AG08395 (cell line): ENCODE measurements at regions not wholly inside any gene's neighbourhood (a gene's known extent, or its start where the extent isn't known, plus 50 kb on each side); places are given as distances from the start of the nearest gene placed in this dataset.
"Not testable (repeated sequence)": the region's sequence is repeated elsewhere in the genome, so short reads cannot be mapped to it uniquely, and the experiment has no call there.

Experiments
- DNase-seq: peaks from one replicate; pipeline ENCODE4 v3.0.0; 2012; ENCODE audit warnings: mixed read lengths, low spot score

DNA sequence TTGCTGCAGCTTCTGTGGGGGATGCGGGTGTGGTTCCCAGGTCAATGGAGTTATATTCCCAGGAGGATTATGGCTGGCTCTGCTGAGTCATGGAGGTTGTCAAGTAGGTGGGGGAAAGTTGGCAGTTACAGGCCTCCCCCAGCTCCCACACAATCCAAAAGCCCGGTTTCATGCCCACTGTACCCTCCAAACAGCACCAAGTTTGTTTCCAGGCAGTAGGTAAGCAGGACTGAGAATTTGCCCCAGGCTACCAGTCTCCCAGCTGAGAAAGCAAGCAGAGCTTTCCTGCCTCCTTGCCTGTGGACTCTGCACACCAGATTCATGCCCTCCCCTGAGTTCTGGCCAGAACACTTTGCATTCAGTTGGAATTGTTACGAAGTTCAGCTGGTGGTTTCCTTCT lies 578.2 kb downstream of the MEI4 start:
- no peak for DNase-seq

DNA sequence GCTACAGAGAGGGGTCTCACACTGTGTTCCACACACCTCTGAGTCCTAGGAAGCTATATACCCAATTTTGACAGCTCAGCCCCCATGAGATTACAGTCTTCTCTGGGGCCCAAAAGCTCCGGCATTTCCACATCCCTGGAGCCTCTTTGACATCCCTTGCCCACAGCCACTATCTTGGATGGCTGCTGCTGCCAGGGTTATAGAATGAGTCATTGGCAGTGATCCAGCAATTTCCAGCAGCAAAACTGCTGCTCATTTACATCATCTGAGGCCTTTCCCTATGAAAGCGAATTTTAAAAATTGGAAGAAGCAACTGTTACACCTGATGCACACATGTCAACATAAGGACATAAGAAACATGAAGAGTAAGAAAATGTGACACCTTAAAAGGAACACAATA lies 590.7 kb downstream of the MEI4 start:
- DNase-seq = no peak

DNA sequence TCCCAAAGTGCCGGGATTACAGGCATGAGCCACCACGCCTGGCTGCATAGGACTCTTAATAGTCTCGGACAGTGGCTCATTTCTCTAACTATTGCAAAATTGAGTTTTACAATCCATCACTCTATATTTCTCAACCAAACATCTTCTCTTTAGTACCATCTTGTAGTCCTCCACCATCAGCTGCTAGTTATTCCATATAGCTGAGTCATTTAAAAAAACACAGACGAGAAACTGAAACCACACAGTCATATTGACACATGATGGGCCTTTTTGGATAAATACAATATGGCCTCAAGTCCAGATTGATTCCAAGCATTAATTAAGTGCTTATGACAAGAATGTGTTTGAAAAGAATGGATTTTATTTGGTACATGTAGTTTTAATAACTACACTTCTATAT lies 599.1 kb downstream of the MEI4 start:
- no peak for DNase-seq

DNA sequence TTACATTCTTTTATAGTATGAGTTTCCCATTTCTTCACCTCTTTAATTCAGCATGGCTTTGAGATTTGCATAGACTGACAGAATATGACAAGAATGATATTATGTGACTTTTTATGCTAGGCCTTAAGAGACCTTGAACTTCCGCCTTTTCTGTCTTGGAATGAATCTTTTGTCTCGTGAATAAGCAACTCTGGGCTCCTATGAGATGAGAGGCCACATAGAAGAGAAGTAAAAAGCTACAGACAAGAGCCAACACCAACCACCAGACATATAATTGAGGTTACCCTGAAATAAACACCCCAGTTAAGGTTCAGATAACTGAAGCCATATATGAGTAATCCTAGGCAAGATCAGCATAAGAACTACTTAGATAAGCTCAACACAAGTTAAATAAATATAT lies 600.8 kb downstream of the MEI4 start:
- no peak for DNase-seq

DNA sequence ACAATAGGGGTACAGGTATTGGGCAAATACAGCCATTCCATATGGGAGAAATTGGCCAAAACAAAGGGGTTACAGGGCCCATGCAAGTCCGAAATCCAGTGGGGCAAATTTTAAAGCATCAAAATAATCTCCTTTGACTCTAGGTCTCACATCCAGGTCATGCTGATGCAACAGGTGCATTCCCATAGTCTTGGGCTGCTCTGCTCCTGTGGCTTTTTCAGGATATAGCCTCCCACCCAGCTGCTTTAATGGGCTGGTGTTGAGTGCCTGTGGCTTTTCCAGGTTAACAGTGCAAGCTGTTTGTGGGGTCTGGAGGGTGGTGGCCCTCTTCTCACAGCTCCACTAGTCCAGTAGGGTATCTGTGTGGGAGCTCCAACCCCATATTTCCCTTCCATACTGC lies 607.1 kb downstream of the MEI4 start:
- DNase-seq = no peak

DNA sequence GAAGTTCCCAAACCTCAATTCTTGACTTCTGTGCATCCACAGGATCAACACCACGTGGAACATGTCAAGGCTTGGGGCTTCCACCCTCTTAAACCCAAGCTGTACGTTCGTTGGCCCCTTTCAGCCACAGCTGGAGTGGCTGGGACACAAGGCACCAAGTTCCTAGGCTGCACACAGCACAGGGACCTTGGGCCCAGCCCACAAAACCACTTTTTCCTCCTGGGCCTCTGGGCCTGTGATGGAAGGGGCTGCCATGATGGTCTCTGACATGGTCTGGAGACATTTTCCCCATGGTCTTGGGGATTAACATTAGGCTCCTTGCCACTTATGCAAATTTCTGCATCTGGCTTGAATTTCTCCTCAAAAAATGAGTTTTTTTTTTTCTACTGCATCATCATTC lies 606.9 kb upstream of the IRAK1BP1 start:
- not testable (repeated sequence) for DNase-seq

DNA sequence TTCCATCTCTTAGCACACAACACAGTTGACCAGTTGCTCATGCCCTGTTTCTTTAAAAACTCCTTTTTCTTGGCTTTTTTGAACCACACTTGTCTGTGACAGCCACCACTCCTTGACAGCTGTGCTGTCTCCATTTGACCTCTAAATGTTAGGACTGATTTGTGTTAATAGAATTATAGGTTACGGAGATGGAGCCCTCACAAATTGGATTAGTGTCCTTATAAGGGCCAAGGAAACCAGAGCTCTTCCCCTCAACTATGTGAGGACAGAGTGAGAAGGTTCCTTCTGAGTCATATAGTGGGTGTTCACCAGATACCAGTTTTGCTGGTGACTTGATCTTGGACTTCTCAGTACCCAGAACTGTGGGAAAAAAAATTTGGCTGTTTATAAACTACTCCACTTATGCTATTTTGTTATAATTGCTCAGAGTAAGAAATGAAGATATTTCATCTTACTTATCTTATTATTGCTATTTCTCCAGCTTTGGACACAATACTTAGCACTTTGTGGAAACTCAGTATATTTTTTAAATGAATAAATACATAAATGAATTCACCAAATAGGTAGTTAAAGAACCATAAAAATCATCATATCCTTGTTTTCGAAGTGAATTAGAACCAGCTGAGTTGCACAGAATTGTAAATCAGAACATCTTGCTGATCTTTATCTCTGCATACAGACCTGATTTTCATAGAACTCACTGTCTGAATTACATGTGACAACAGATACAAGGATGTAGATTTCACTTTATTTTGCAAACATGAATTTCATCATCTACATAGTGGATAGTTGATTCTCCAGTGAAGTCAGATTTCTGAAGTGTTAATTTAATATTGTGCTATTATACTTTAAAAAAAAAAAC lies 598.5 kb upstream of the IRAK1BP1 start:
- DNase-seq = no peak

DNA sequence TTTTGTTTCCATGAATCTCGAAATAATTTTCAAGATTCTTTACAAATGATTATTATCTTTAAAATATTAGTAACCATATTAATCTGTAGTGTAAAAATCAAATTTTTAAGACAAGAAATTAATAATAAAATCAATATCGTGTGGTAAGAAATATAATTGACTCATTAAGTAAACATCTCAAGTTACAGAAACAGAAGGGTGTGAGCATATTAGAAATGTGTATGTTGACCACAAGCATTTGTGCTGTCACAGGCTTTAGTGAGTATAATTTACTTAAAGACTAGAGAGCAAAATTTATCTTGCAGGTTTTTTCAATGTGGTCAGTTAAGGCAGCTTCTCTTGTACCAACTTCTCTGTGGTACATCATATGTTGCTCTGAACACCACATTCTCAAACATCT lies 566.5 kb upstream of the IRAK1BP1 start:
- no peak for DNase-seq

DNA sequence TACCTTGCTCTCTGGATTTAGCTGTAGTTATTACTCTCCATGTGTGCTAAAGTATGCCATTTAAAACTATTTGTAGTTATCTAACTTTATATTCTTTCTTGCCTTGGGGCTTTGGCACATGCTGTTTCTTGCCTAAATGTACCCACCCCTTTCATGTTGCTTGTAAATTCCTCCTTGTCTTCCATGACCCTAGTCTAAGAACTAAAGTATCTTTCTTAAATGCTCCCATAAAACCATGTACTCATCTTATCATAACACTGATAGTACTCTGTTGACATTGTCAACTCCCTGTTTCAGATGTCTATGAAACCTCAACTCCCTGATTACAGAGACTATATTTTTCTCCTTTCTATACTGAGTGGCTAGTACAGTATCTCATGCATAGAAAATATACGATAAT lies 564.9 kb upstream of the IRAK1BP1 start:
- no peak for DNase-seq

DNA sequence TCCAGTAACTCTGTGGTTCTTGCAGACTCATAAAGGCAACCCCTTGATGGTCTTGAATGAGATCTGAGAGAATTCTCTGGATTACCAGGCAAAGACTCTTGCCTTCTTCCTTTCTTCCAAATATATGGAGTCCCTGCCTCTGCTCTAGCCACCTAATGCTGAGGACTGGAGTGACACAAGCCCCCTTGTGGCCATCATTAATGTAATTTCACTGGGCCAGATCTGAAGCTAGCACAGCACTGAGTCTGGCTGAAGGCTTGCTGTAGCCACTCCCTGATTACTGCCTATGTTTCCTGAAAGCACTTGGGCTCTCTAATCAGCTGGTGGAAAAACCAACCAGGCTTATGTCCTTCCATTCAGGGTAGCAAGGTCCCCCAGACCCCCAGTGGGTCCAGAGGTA lies 559.3 kb upstream of the IRAK1BP1 start:
- no peak for DNase-seq

DNA sequence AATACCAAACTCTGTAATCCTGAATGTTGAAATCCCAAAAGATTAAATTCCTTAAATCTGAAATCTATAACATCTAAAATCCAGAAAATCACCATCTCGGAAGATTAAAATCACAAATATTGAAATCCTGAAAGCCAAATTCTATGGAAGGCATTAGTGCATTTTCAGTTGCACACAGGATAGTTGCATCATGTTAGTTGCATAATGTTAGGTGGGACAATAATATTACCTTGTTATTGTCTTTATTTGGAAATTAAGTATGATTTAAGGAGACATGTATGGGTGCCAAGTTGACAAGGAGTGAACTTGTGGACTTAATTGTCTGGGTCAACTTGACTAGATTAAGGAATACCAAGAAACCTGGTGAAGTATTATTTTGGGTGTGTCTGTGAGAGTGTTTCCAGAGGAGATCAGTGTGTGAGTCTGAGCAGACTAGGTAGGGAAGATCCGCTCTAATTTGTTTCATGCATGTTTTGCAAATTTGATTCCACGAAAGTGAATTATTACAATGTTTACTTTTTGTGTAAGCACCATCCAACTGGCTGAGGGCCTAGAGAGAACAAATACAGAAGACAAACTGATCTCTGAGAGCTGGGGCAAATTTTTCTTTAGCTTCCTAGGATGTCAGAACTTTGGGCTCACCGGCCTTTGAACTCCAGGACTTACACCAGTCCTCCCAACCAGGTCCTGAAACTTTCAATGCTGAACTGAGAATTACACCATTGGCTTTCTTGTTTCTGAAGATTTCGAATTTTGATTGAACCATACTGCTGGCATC lies 545.1 kb upstream of the IRAK1BP1 start:
- no peak for DNase-seq

DNA sequence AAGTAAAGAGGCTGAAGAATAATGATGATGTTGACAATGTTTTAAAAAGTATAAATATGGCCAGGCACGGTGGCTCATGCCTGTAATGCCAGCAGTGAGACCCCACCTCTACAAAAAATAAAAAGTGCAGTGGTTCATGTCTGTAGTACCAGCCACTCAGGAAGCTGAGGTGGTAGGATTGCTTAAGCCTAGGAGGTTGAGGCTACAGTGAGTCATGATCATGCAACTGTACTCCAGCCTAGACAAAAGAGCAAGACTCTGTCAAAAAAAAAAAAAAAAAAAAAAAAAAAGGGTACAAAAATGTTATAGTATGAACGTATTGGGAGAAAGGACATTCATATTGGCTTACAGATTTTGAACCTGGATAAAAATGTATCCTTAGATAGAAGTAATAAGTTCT lies 543.1 kb upstream of the IRAK1BP1 start:
- no peak for DNase-seq

DNA sequence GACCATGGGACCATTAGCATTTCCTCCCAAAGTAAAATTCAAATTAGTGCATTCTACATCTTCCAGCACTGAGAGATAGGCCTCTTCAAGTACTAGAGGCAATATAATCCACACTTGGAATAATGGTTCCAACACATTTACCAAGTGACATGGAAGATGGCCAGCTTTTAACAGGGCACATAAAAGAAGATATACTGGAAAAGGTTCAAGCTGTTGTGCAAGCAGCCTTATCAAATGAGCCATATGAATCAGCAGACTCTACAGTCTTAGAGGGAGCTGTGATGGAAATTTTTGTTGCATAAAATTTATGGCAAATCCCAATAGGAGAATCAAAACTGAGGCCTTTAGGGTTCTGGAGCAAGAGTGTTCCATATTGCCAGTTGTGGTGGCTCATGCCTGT lies 526.6 kb upstream of the IRAK1BP1 start:
- DNase-seq = no peak

DNA sequence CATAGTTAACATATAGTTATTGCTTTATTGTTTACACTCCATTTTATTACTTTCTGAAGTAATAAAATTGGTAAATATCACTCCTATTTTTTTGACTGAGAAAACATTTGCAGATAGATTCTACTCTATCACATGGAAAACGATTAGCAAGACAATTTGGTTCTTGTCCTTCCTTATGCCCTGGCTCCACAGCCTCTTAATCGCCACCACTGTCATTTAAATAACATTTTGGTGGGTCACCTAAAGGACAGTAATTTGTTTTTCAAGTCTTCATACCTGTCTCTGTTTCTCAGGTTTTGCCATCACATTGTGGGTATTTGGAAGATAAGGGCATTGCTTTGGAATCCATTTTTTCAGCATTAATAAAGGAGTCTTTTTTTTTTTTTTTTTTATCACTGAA lies 521.5 kb upstream of the IRAK1BP1 start:
- no peak for DNase-seq

DNA sequence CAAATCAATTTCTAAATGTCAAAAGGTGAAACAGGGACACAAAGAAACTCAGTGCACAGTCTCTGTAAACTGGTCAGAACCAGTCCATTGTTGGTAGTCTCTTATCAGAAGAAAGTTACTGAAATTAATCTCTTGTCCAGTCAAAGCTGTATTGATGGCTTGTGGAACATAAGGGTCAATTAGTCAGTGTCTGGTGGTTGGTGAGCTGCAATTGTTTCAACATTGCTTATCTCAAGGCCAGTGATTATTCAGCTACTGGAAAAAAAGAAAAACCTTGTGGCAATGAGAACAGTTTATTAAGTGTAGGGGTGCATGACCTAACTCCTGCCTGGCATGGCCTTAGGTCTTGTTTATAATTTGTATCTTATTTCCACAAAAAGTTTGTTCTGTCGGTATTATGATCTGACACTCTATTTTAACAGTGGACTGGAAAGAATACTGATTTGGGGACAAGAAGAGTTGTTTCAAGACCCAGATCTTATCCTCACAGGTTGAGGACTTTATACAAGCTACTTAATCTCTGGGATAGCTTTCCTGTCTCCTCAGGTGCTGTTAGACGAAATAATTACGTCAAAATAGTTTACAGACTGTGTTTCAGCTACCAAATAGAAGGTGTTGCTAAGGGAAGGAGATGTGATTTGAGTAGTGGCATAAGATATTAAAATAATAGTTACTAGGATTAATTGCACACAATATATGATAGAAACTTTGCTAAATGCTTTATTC lies 520.0 kb upstream of the IRAK1BP1 start:
- DNase-seq = no peak

DNA sequence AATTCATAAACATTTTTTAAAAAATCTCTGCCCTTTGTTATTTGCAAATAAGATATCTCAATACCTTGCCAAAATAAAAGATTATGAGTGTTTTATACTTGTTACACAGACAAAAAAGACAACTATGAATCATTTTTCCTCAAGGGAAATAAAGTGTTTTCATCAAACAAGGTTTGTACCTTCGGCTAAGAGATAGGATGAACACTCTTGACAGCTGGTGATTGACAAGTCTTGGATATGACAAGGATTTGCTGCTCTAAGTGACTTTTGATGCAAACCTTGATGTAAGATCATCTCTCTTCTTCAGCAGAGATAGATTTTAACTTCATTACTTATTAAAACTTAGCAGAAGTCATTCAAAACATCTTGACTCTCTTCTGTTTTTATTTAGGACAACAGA lies 514.3 kb upstream of the IRAK1BP1 start:
- no peak for DNase-seq

DNA sequence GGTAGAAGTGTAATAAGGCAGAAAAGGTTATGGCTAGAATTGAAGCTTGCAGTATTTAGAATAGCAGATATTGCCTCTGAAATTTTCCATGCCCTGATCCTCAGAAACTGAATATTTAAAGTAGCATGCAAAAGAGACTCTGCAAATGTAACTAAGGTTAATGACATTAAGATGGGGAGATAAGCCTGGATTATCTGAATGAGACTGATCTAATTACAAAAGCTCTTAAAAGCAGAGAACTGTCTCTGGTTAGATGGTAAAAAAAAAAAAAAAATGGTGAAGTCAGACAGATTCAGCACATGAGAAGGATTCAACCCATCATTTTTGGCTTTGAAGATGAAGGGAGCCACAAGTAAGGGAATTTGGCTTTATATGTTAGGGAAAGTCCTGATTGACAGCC lies 503.7 kb upstream of the IRAK1BP1 start:
- DNase-seq = no peak

DNA sequence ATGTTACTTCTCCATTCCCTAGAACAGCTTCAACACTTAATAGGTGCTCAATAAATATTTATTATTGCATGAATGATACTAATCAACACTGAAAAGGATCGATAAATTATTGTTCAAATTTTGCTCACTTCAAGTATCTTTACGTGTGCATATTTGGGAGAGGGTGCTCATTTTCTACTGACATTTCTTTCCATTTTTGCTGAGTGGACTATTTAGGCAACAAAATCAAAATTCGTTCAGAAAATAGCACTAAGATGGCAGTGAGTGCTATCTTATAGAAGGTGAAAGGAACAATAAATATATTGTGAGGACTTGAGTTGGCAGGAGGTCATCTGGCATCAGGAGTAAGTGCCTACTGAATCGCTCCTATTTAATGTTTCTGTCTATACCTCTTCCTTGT lies 501.9 kb upstream of the IRAK1BP1 start:
- no peak for DNase-seq

DNA sequence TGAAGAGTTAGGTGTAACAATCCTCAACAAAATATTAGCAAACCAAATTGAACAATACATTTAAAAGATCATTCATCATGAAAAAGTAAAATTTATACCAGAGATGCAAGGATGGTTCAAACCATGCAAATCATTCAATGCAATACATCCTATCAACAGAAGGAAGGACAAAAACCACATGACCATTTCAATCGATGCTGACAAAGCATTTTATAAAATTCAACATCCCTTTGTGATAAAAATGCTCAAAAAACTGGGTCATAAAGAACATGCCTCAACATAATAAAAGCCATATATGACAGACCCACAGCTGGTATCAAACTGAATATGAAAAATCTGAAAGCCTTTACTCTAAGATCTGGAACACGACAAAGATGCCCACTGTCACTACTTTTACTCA lies 490.3 kb upstream of the IRAK1BP1 start:
- DNase-seq = no peak

DNA sequence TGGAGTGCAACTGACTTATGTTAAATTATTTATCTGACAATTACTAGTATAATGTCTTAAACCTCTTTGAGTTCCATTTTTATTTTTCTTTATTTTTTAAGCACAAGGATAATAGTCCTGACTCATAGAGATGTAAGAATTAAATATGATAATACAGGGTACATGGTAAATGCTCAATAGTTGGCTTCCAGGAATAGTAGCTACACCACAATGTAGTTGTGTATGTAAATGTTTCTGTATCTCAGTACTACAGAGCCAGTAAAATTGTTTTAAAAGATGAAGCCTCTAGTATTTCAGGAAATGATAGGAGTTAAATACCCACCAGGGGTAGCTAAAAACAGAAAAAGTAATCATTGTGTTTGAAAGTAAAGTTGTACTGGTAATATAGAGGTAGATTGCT lies 487.4 kb upstream of the IRAK1BP1 start:
- DNase-seq = no peak

DNA sequence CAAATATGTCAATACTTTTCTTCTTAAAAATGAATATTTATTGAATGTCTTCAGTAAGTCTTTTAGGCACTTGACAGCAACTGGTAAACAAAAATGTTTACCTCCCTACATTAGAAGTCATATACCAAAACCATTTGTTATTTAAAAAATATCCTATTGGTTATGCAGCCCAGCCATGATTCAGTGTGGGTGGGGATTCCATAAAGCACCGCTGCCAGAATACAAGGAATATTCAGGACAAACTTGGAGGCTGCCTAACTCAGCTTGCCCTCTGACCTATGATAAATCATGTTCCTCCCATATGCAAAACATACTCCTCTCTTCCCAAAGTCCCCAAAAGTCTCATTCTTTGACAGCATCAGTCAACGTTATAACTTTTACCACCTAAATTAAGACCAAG lies 486.8 kb upstream of the IRAK1BP1 start:
- DNase-seq = no peak

DNA sequence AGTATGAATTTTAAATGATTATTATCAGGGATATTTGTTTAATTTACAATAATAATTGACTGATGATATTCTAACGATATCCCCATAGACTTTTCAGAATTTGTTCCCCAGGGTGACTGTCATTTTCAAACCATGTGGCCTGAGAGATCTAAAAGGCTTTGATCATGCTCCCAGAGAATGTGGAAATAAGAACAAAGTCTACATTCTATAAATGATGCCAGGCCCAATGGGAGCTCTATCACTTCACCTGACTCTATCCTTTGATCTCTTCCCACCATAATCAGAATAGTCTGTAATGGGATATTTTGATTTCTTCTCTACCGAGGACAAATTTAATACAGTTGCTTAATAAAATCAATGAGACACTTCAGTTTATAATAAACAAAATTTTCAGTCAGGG lies 483.4 kb upstream of the IRAK1BP1 start:
- DNase-seq = no peak

DNA sequence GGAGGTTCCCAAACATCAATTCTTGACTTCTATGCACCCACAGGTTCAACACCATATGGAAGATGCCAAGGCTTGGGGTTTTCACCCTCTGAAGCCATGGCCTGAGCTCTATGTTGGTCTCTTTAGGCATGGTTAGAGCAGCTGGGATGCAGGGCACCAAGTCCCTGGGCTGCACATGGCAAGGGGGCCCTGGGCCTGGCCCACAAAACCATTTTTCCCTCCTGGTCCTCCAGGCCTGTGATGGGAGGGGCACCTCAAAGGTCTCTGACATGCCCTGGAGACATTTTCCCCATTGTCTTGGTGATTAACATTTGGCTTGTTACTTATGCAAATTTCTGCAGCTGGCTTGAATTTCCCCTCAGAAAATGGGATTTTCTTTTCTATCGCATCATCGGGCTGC lies 480.5 kb upstream of the IRAK1BP1 start:
- DNase-seq = not testable (repeated sequence)
